B cell (primary cell): ENCODE measurements at regions not wholly inside any gene's neighbourhood (a gene's known extent, or its start where the extent isn't known, plus 50 kb on each side); places are given as distances from the start of the nearest gene placed in this dataset.

Experiments
- ATAC-seq: fragments of 200-7000 bp; cut with Tn5 transposase; one replicate; pipeline ENCODE4 v1.10.0; 2021; ENCODE audit warnings: low read depth, mild to moderate bottlenecking, moderate number of reproducible peaks, moderate library complexity
- CTCF ChIA-PET: fragments of 350-600 bp; sonication (Branson Sonifier 250); formaldehyde crosslinking; loops from one replicate; lab custom pipeline; 2021; ENCODE audit warnings: antibody characterized with exemption, inconsistent platforms; lab: Charles Lee
- POLR2A ChIA-PET: fragments of 350-600 bp; sonication (Branson Sonifier 250); formaldehyde crosslinking; loops from one replicate; lab custom pipeline; 2021; ENCODE audit warnings: antibody characterized with exemption; lab: Charles Lee
- DNase-seq: peaks from one replicate; pipeline ENCODE4 v3.0.0; 2013
- H2AFZ ChIP-seq: 2 replicates; pipeline ENCODE4 v1.6.1; 2012; ENCODE audit warnings: mild to moderate bottlenecking, low read depth, low read length; ENCODE audit not compliant: insufficient read depth, poor library complexity, severe bottlenecking
- H3K27ac ChIP-seq, 2 donors: 1 replicate in 1 of 2; 2 replicates in 1 of 2; pipeline ENCODE4 v1.5.1; 2012 to 2013; ENCODE audit warnings: low read length in 2 of 2, mild to moderate bottlenecking in 2 of 2, moderate library complexity in 1 of 2
- H3K27me3 ChIP-seq, 4 experiments: fragments of 200-600 bp in 1 of 4; sonication (generic) in 1 of 4; replicated peaks in 1 of 4; 1 replicate in 2 of 4; 2 replicates in 2 of 4; pipeline versions ENCODE4 v1.6.1 to v1.7.0; 2013 to 2016; ENCODE audit warnings: low read length in 3 of 4, mild to moderate bottlenecking in 2 of 4, mixed read lengths in 1 of 4, moderate library complexity in 1 of 4; ENCODE audit not compliant: insufficient read depth in 4 of 4, control insufficient read depth in 3 of 4; ENCODE audit errors: control extremely low read depth in 1 of 4
- H3K36me3 ChIP-seq, 2 experiments: replicated peaks in 1 of 2; 1 replicate in 1 of 2; 2 replicates in 1 of 2; pipeline versions ENCODE4 v1.6.1 to v1.7.1; 2013; ENCODE audit warnings: low read length in 1 of 2; ENCODE audit not compliant: insufficient read depth in 2 of 2, control insufficient read depth in 1 of 2; ENCODE audit errors: control extremely low read depth in 1 of 2, extremely low read depth in 1 of 2
- H3K4me1 ChIP-seq, 2 donors: fragments of 200-600 bp in 1 of 2; sonication (generic) in 1 of 2; 1 replicate in 1 of 2; 2 replicates in 1 of 2; pipeline versions ENCODE4 v1.5.1 to v1.6.1; 2013 to 2017; ENCODE audit warnings: low read length in 2 of 2; ENCODE audit not compliant: control insufficient read depth in 2 of 2, insufficient read depth in 2 of 2
- H3K4me2 ChIP-seq: replicated peaks from 2 replicates; pipeline ENCODE3; 2012; ENCODE audit warnings: mild to moderate bottlenecking, low read depth, low read length; ENCODE audit not compliant: poor library complexity, severe bottlenecking
- H3K4me3 ChIP-seq, 5 experiments: fragments of 200-600 bp in 1 of 5; sonication (generic) in 1 of 5; 1 replicate in 3 of 5; 2 replicates in 2 of 5; pipeline versions ENCODE4 v1.5.1 to v1.7.0; 2011 to 2016; ENCODE audit warnings: low read length in 4 of 5, mild to moderate bottlenecking in 4 of 5, low read depth in 2 of 5, control low read depth in 1 of 5, moderate library complexity in 1 of 5; ENCODE audit not compliant: insufficient read depth in 1 of 5; ENCODE audit errors: control extremely low read depth in 1 of 5, extremely low read depth in 1 of 5
- H3K79me2 ChIP-seq: fragments of 200-600 bp; sonication (generic); one replicate; pipeline ENCODE4 v1.6.0; 2016; ENCODE audit warnings: low read length; ENCODE audit not compliant: control insufficient read depth, insufficient read depth
- H3K9ac ChIP-seq: fragments of 200-600 bp; sonication (generic); 2 replicates; pipeline ENCODE4 v1.6.1; 2017; ENCODE audit warnings: mild to moderate bottlenecking, low read length, moderate library complexity
- H3K9me3 ChIP-seq, 3 donors: one replicate each; pipeline versions ENCODE4 v1.6.1 to v1.7.1; 2013; ENCODE audit warnings: low read length in 2 of 3; ENCODE audit not compliant: control insufficient read depth in 2 of 3, insufficient read depth in 1 of 3; ENCODE audit errors: control extremely low read depth in 1 of 3
- H4K20me1 ChIP-seq: 2 replicates; pipeline ENCODE4 v1.6.0; 2012; ENCODE audit warnings: mild to moderate bottlenecking, low read length; ENCODE audit not compliant: insufficient read depth, control insufficient read depth, poor library complexity, severe bottlenecking
- H3K27ac Mint-ChIP-seq: one replicate; pipeline ENCODE4 v1.8.0; 2021; ENCODE audit warnings: mixed read lengths
- H3K27me3 Mint-ChIP-seq: one replicate; pipeline ENCODE4 v1.8.0; 2021; ENCODE audit warnings: mixed read lengths
- H3K4me1 Mint-ChIP-seq: one replicate; pipeline ENCODE4 v1.8.0; 2021; ENCODE audit warnings: mixed read lengths
- H3K4me3 Mint-ChIP-seq: one replicate; pipeline ENCODE4 v1.8.0; 2021; ENCODE audit warnings: mixed read lengths
- H3K9me3 Mint-ChIP-seq: one replicate; pipeline ENCODE4 v1.8.0; 2022; ENCODE audit warnings: mixed read lengths; ENCODE audit not compliant: insufficient read depth
- EZH2 ChIP-seq: IDR thresholded peaks from 2 replicates; pipeline ENCODE4 v1.6.1; 2012; ENCODE audit warnings: borderline replicate concordance, low read depth, mild to moderate bottlenecking, moderate library complexity, low read length; ENCODE audit not compliant: insufficient read depth, poor library complexity, severe bottlenecking
- WGBS: methylation state at CpG from one replicate; pipeline ENCODE4 v1.1.5; 2013; ENCODE audit warnings: missing lambda C conversion rate; ENCODE audit not compliant: insufficient coverage; 5-methylcytosine and 5-hydroxymethylcytosine counted together
- intact Hi-C: fragments of 100-400 bp; cut with micrococcal nuclease; formaldehyde crosslinking; loops from one replicate; pipeline ENCODE4 v1.10.0; 2022
- TF ChIP-seq, protein P1 (sequence below): fragments of 200-600 bp; IDR thresholded peaks from one replicate; pipeline ENCODE4 v1.8.0; 2022; ENCODE audit warnings: antibody characterized with exemption, mild to moderate bottlenecking

DNA sequence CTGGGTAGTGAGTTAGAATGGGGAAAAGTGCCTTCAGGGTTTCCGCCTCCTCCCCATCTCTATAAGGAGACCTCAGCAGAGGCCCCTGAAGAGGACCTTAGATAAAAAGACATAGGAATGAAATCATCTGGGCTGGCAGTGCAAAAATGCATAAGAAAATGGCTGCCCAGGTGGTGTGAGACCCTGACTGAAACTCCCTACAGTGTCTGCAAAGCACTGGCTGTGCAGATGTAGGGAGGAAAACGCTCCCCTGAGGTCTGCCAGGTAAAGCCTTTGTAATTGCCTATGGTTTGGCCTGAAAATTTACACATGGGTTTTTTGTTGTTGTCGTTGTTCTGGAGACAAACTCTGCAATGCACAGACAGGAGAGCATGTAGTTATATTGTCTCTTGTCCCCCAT is 128.1 kb upstream of the VWC2 start:
- Histone ChIP-seq H3K9me3 (peaks cover 0 to 3% (median 0%) of the 10 kb centered on the region in 3 donors), H3K4me1 (no peaks in the 10 kb centered on the region), H3K36me3 (no peaks in the 10 kb centered on the region), H3K9ac (no peak overlapping the region), H3K4me2 (no peak overlapping the region), H3K4me3 (no peak overlapping the region), H3K27ac (no peak overlapping the region), H2AFZ (no peak overlapping the region), H3K79me2 (no peaks in the 10 kb centered on the region), H4K20me1 (no peaks in the 10 kb centered on the region), H3K27me3 (no peaks in the 10 kb centered on the region)
- ChIA-PET POLR2A (no interaction called here), CTCF (no interaction called here)
- Mint-ChIP-seq H3K27me3 (no peaks in the 10 kb centered on the region), H3K9me3 (no peaks in the 10 kb centered on the region), H3K4me3 (no peak overlapping the region), H3K4me1 (no peaks in the 10 kb centered on the region), H3K27ac (no peak overlapping the region)
- TF ChIP-seq, protein P1, sequence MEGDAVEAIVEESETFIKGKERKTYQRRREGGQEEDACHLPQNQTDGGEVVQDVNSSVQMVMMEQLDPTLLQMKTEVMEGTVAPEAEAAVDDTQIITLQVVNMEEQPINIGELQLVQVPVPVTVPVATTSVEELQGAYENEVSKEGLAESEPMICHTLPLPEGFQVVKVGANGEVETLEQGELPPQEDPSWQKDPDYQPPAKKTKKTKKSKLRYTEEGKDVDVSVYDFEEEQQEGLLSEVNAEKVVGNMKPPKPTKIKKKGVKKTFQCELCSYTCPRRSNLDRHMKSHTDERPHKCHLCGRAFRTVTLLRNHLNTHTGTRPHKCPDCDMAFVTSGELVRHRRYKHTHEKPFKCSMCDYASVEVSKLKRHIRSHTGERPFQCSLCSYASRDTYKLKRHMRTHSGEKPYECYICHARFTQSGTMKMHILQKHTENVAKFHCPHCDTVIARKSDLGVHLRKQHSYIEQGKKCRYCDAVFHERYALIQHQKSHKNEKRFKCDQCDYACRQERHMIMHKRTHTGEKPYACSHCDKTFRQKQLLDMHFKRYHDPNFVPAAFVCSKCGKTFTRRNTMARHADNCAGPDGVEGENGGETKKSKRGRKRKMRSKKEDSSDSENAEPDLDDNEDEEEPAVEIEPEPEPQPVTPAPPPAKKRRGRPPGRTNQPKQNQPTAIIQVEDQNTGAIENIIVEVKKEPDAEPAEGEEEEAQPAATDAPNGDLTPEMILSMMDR = no peak
- no peak for TF ChIP-seq EZH2
- intact Hi-C loops = no loop called here
- ATAC-seq (no peak), DNase-seq (no peak)
- WGBS = 86% methylated on average over 1 of the region's 3 CpGs

DNA sequence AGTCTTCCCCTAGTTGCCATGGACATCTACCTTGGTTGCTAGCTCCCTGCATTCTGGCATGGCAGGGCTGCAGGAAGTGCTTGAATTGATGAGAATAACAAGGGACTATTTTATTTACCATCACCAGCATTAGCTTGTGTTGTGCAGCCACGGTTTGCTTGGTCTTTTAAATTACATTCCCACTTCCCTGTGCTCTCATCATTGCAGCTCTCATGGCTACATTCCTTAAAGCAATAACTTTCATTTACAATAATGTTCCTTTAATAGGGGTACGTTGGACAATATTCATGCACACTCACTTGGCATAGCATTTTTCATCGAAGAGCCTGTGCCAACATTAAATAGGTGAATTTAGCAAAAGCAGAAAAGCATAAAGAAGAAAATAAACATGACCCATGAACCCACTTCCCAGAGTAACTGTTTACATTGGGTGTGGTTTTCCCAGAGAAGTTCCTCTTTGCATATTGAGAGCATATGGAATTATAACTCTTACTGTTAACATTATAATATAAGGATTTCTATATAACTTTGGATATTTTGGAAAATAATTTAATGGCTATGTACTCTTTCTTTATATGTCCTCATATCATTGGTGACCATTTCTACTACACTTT is 113.2 kb upstream of the VWC2 start:
- no peak for ATAC-seq
- ChIA-PET POLR2A (no interaction called here), CTCF (no interaction called here)
- Histone ChIP-seq H3K79me2 (no peaks in the 10 kb centered on the region), H2AFZ (no peak overlapping the region), H3K27me3 (no peaks in the 10 kb centered on the region), H3K27ac (no peak overlapping the region), H3K9me3 (no peaks in the 10 kb centered on the region), H4K20me1 (no peaks in the 10 kb centered on the region), H3K4me2 (no peak overlapping the region), H3K36me3 (no peaks in the 10 kb centered on the region), H3K9ac (no peak overlapping the region), H3K4me1 (no peaks in the 10 kb centered on the region), H3K4me3 (no peak overlapping the region)
- no peaks in the 10 kb centered on the region for H3K4me1 Mint-ChIP-seq
- no peak overlapping the region for H3K4me3 Mint-ChIP-seq
- no peaks in the 10 kb centered on the region for H3K27me3 Mint-ChIP-seq
- no CpG with 5 or more reads among the region's 3 CpGs for WGBS
- H3K27ac Mint-ChIP-seq = no peak overlapping the region
- DNase-seq = no peak
- no peaks in the 10 kb centered on the region for H3K9me3 Mint-ChIP-seq
- TF ChIP-seq, protein P1 = no peak
- TF ChIP-seq EZH2 = no peak
- intact Hi-C loops = no loop called here
